GM23338 (cell line): ENCODE measurements at regions not wholly inside any gene's neighbourhood (a gene's known extent, or its start where the extent isn't known, plus 50 kb on each side); places are given as distances from the start of the nearest gene placed in this dataset.

ENCODE experiments used
- CREB1 ChIP-seq: fragments of 250-450 bp; sonication (Bioruptor Pico); IDR thresholded peaks from 2 replicates; pipeline ENCODE4 v1.5.0; 2020; ENCODE audit warnings: low read depth, mild to moderate bottlenecking, moderate library complexity
- CTCF ChIP-seq, 2 experiments: fragments of 200-600 bp in 1 of 2; sonication (generic) in 1 of 2; conservative IDR thresholded peaks; 2 replicates each; pipeline versions ENCODE4 v1.5.1 to v1.6.1; 2016 to 2017; ENCODE audit warnings: antibody characterized with exemption in 2 of 2, low read depth in 2 of 2, mild to moderate bottlenecking in 2 of 2, moderate library complexity in 1 of 2
- EZH2 ChIP-seq: fragments of 200-600 bp; sonication (generic); IDR thresholded peaks from one replicate; pipeline ENCODE4 v1.8.0; 2017; ENCODE audit warnings: antibody characterized with exemption, mild to moderate bottlenecking, low read depth; ENCODE audit not compliant: unreplicated experiment
- EZH2phosphoT487 ChIP-seq: fragments of 200-600 bp; sonication (generic); IDR thresholded peaks from one replicate; pipeline ENCODE4 v1.8.1; 2018; ENCODE audit warnings: antibody characterized with exemption; ENCODE audit not compliant: unreplicated experiment
- JUNB ChIP-seq: IDR thresholded peaks from one replicate; pipeline ENCODE4 v1.6.1; 2016; ENCODE audit warnings: antibody characterized with exemption; ENCODE audit not compliant: unreplicated experiment
- NANOG ChIP-seq: IDR thresholded peaks from 2 replicates; pipeline ENCODE4 v1.6.1; 2016; ENCODE audit warnings: antibody characterized with exemption, borderline replicate concordance
- POLR2AphosphoS5 ChIP-seq: IDR thresholded peaks from 2 replicates; pipeline ENCODE4 v1.6.1; 2016; ENCODE audit warnings: antibody characterized with exemption, low read depth
- REST ChIP-seq: IDR thresholded peaks from one replicate; pipeline ENCODE4 v1.6.1; 2018; ENCODE audit warnings: antibody characterized with exemption; ENCODE audit not compliant: unreplicated experiment
- STAT1 ChIP-seq: IDR thresholded peaks from one replicate; pipeline ENCODE4 v1.6.1; 2016; ENCODE audit warnings: antibody characterized with exemption; ENCODE audit not compliant: unreplicated experiment
- ZNF114 ChIP-seq: fragments of 250-450 bp; sonication (Bioruptor Pico); IDR thresholded peaks from 2 replicates; pipeline ENCODE4 v1.5.0; 2020; ENCODE audit warnings: mild to moderate bottlenecking, moderate library complexity
- ZNF331 ChIP-seq: fragments of 250-450 bp; sonication (Bioruptor Pico); IDR thresholded peaks from 2 replicates; pipeline ENCODE4 v1.5.0; 2020; ENCODE audit warnings: low read depth, mild to moderate bottlenecking, moderate library complexity
- TF ChIP-seq, protein P1 (sequence below): IDR thresholded peaks from 2 replicates; pipeline ENCODE4 v1.6.1; 2016; ENCODE audit warnings: antibody characterized with exemption

- no peak for TF ChIP-seq EZH2
- TF ChIP-seq CTCF (conservative IDR thresholded peaks at IDR 0.05; ENCODE audit: low read depth in 2 of 2) = no peak
- no peak for TF ChIP-seq POLR2AphosphoS5
- TF ChIP-seq CREB1 = no peak
- TF ChIP-seq ZNF114 (CRISPR knock-in tag) = no peak
- no peak for TF ChIP-seq JUNB
- TF ChIP-seq REST = no peak
- no peak for TF ChIP-seq EZH2phosphoT487
- TF ChIP-seq NANOG = no peak
- TF ChIP-seq, protein P1, sequence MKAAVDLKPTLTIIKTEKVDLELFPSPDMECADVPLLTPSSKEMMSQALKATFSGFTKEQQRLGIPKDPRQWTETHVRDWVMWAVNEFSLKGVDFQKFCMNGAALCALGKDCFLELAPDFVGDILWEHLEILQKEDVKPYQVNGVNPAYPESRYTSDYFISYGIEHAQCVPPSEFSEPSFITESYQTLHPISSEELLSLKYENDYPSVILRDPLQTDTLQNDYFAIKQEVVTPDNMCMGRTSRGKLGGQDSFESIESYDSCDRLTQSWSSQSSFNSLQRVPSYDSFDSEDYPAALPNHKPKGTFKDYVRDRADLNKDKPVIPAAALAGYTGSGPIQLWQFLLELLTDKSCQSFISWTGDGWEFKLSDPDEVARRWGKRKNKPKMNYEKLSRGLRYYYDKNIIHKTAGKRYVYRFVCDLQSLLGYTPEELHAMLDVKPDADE = no peak
- no peak for TF ChIP-seq STAT1
- TF ChIP-seq ZNF331 = no peak
Measured at GRCh38 chr14:22450266-22450665, 138.8 kb downstream of the DAD1 start.
